Esophagus muscularis mucosa (tissue), 4 donors: ENCODE measurements at regions not wholly inside any gene's neighbourhood (a gene's known extent, or its start where the extent isn't known, plus 50 kb on each side); places are given as distances from the start of the nearest gene placed in this dataset.

Source experiments
- DNase-seq: peaks from one replicate; pipeline ENCODE4 v3.0.0-alpha.2; 2017; ENCODE audit errors: extremely low spot score
- H3K27ac ChIP-seq, 4 donors: fragments of 200-600 bp; sonication (generic); replicated peaks in 1 of 4; 1 replicate in 3 of 4; 2 replicates in 1 of 4; pipeline ENCODE4 v1.5.1; 2016 to 2019; ENCODE audit warnings: mild to moderate bottlenecking in 1 of 4
- H3K27me3 ChIP-seq, 4 donors: fragments of 200-600 bp; sonication (generic); one replicate each; pipeline versions ENCODE4 v1.5.1 to v1.6.0; 2016 to 2019
- H3K36me3 ChIP-seq, 4 donors: fragments of 200-600 bp; sonication (generic); one replicate each; pipeline ENCODE4 v1.5.1; 2016 to 2019
- H3K4me1 ChIP-seq, 4 donors: fragments of 200-600 bp; sonication (generic); one replicate each; pipeline ENCODE4 v1.5.1; 2016 to 2019
- H3K4me3 ChIP-seq, 4 donors: fragments of 200-600 bp; sonication (generic); 1 replicate in 2 of 4; 2 replicates in 2 of 4; pipeline ENCODE4 v1.5.1; 2016 to 2019; ENCODE audit warnings: mild to moderate bottlenecking in 4 of 4, moderate library complexity in 1 of 4
- H3K9me3 ChIP-seq, 4 donors: fragments of 200-600 bp; sonication (generic); 1 replicate in 3 of 4; 2 replicates in 1 of 4; pipeline ENCODE4 v1.5.1; 2016 to 2019
- EP300 ChIP-seq: sonication (generic); formaldehyde crosslinking; IDR thresholded peaks from one replicate; pipeline ENCODE4 v1.6.1; 2017; ENCODE audit warnings: antibody characterized with exemption
- POLR2A ChIP-seq: fragments of 450-650 bp; IDR thresholded peaks from one replicate; pipeline ENCODE4 v1.6.1; 2017; ENCODE audit warnings: antibody characterized with exemption, moderate library complexity, mild to moderate bottlenecking, low read depth
- POLR2AphosphoS5 ChIP-seq, 2 donors: sonication (generic); formaldehyde crosslinking; IDR thresholded peaks; one replicate each; pipeline ENCODE4 v1.6.1; 2017; ENCODE audit warnings: antibody characterized with exemption in 2 of 2
- WGBS: methylation state at CpG from one replicate; pipeline ENCODE4 v1.1.5; 2018; 5-methylcytosine and 5-hydroxymethylcytosine counted together
- intact Hi-C: fragments of 100-400 bp; cut with DNase I; formaldehyde crosslinking; loops from one replicate; pipeline ENCODE4 v1.15.1; 2023
- TF ChIP-seq, protein P1 (sequence below), 3 experiments: fragments of 200-600 bp in 2 of 3; fragments of 450-650 bp in 1 of 3; sonication (generic) in 2 of 3; IDR thresholded peaks; one replicate each; pipeline ENCODE4 v1.5.1; 2017 to 2019; ENCODE audit warnings: antibody characterized with exemption in 3 of 3, mild to moderate bottlenecking in 2 of 3, moderate library complexity in 1 of 3

DNA sequence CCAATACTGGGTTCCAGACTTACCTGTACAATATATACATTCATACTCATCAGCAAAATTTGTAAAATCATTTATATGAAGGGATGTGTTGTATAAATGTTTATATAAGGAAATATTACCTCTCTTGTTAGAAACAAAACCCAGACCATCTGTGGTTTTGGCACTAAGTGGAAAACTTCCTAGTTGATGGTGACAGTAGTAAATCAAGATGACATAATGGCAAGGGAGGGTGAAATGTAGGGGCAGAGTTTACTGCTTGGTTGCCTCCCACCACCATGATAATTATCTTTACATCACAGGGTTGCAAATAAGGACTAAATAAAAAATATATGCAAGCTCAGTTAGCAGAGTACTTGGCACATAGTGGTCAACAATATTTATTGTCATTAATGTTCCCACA is 365.3 kb upstream of the TEX13C start:
- Histone ChIP-seq H3K4me1 (no peaks in the 10 kb centered on the region), H3K9me3 (no peaks in the 10 kb centered on the region), H3K36me3 (no peaks in the 10 kb centered on the region), H3K27me3 (no peaks in the 10 kb centered on the region), H3K27ac (no peak overlapping the region), H3K4me3 (no peak overlapping the region)
- intact Hi-C loops, result no loop called here
- DNase-seq, result no peak
- TF ChIP-seq POLR2AphosphoS5 (IDR thresholded peaks at IDR 0.05) (no peak), POLR2A (no peak), EP300 (no peak)
- TF ChIP-seq, protein P1, sequence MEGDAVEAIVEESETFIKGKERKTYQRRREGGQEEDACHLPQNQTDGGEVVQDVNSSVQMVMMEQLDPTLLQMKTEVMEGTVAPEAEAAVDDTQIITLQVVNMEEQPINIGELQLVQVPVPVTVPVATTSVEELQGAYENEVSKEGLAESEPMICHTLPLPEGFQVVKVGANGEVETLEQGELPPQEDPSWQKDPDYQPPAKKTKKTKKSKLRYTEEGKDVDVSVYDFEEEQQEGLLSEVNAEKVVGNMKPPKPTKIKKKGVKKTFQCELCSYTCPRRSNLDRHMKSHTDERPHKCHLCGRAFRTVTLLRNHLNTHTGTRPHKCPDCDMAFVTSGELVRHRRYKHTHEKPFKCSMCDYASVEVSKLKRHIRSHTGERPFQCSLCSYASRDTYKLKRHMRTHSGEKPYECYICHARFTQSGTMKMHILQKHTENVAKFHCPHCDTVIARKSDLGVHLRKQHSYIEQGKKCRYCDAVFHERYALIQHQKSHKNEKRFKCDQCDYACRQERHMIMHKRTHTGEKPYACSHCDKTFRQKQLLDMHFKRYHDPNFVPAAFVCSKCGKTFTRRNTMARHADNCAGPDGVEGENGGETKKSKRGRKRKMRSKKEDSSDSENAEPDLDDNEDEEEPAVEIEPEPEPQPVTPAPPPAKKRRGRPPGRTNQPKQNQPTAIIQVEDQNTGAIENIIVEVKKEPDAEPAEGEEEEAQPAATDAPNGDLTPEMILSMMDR (IDR thresholded peaks at IDR 0.05), result no peak

- H3K27me3 ChIP-seq, result no peaks in the 10 kb centered on the region
- no peaks in the 10 kb centered on the region for H3K4me1 ChIP-seq
- intact Hi-C loops, result no loop called here
- no peaks in the 10 kb centered on the region for H3K36me3 ChIP-seq
- TF ChIP-seq, protein P1 (IDR thresholded peaks at IDR 0.05), result no peak
- no peak for TF ChIP-seq EP300
- TF ChIP-seq POLR2AphosphoS5 (IDR thresholded peaks at IDR 0.05), result no peak
- no peak for TF ChIP-seq POLR2A
- DNase-seq, result no peak
- H3K4me3 ChIP-seq, result no peak overlapping the region
- H3K27ac ChIP-seq, result no peak overlapping the region
- WGBS, result 45% methylated on average over 2 of the region's 2 CpGs
- no peaks in the 10 kb centered on the region for H3K9me3 ChIP-seq
Measured at GRCh38 chrX:124960454-124960853, 359.2 kb upstream of the TEX13C start.

GRCh38 chrX:124963717-124964116 is 356.0 kb upstream of the TEX13C start, which contains the start of gene TENM1:
TENM1 (minus strand) TSS chrX:124963817.
- Histone ChIP-seq H3K4me1 (no peaks in the 10 kb centered on the region), H3K27me3 (no peaks in the 10 kb centered on the region)

DNA sequence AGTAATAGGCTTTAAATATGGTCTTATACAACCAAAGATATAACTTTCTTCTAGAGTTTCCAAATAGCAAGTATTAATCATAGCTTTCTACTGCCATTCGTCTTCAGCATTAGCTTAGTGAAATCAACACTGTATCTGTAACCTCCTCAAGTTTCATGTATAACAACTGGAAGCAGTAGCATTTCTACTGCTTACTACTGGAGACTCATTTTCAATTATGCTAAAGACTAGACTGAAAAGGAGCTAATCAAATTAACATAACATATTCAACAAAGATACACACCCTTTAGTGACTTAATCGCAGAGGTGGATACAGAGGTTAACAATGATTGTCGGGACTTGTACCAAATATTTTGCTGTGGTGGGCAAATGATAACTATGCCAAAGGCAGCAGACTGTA is 344.2 kb upstream of the TEX13C start:
- Histone ChIP-seq H3K36me3 (no peaks in the 10 kb centered on the region), H3K27me3 (no peaks in the 10 kb centered on the region), H3K9me3 (no peaks in the 10 kb centered on the region), H3K27ac (no peak overlapping the region), H3K4me1 (no peaks in the 10 kb centered on the region), H3K4me3 (no peak overlapping the region)
- 78% methylated on average over 3 of the region's 3 CpGs for WGBS
- no peak for DNase-seq
- intact Hi-C loops, result no loop called here
- TF ChIP-seq EP300 (no peak), POLR2A (no peak), POLR2AphosphoS5 (IDR thresholded peaks at IDR 0.05) (no peak)
- TF ChIP-seq, protein P1 (IDR thresholded peaks at IDR 0.05), result no peak

More at GRCh38 chrX:124963717-124964116, 356.0 kb upstream of the TEX13C start, which contains the start of gene TENM1:
- no peak for DNase-seq
- H3K36me3 ChIP-seq, result no peaks in the 10 kb centered on the region
- intact Hi-C loops, result no loop called here
- no peaks in the 10 kb centered on the region for H3K9me3 ChIP-seq
- 44% methylated on average over 2 of the region's 2 CpGs for WGBS
- no peak within 1 kb of the TSS for H3K4me3 ChIP-seq
- no peak for TF ChIP-seq POLR2AphosphoS5 (IDR thresholded peaks at IDR 0.05)
- TF ChIP-seq, protein P1 (IDR thresholded peaks at IDR 0.05), result no peak
- TF ChIP-seq EP300, result no peak
- no peak for TF ChIP-seq POLR2A
- H3K27ac ChIP-seq, result no peak within 1 kb of the TSS

DNA sequence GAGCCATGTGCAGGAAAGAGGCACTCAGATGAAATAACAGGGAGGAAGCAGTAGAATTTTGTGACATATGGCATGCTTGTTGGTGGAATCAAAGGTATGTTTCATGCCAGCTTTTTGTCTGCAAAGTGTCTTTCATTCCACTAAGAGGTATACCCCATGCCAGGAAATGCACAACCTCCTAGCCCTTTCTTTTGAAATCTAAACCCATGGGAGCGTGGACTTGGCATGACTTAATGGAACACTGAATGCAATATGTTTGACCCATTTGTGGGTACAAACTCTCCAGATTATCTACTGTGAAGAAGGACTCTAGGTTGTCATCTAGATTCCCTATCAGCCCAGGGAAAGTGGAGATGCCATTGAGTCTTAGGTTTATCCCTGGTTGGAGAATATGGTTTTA is 338.3 kb upstream of the TEX13C start:
- Histone ChIP-seq H3K27ac (no peak overlapping the region), H3K27me3 (no peaks in the 10 kb centered on the region), H3K4me3 (no peak overlapping the region), H3K36me3 (no peaks in the 10 kb centered on the region), H3K9me3 (no peaks in the 10 kb centered on the region), H3K4me1 (no peaks in the 10 kb centered on the region)
- TF ChIP-seq POLR2AphosphoS5 (IDR thresholded peaks at IDR 0.05) (no peak), EP300 (no peak), POLR2A (no peak)
- TF ChIP-seq, protein P1 (IDR thresholded peaks at IDR 0.05), result no peak
- intact Hi-C loops, result no loop called here
- no peak for DNase-seq
- WGBS, result 83% methylated on average over 1 of the region's 1 CpG
